SU-DHL-6 (cell line): ENCODE measurements at regions not wholly inside any gene's neighbourhood (a gene's known extent, or its start where the extent isn't known, plus 50 kb on each side); places are given as distances from the start of the nearest gene placed in this dataset.

Source experiments
- H2AFZ ChIP-seq: fragments of 200-600 bp; sonication (generic); 2 replicates; pipeline ENCODE4 v1.6.1; 2014; ENCODE audit warnings: low read depth, mild to moderate bottlenecking, moderate library complexity, mixed read lengths, antibody characterized with exemption, low read length; ENCODE audit not compliant: severe bottlenecking
- H3F3A ChIP-seq: fragments of 200-600 bp; shearing (Covaris generic); 2 replicates; pipeline ENCODE4 v1.6.0; 2016; ENCODE audit warnings: antibody characterized with exemption, mild to moderate bottlenecking; ENCODE audit not compliant: insufficient read depth
- H3K27ac ChIP-seq: fragments of 200-600 bp; sonication (generic); 2 replicates; pipeline ENCODE4 v1.5.1; 2016; ENCODE audit warnings: low read depth, mild to moderate bottlenecking, low read length, moderate library complexity, mixed read lengths
- H3K27me3 ChIP-seq: fragments of 200-600 bp; sonication (generic), shearing (Covaris generic); 2 replicates; pipeline ENCODE4 v1.6.0; 2014; ENCODE audit warnings: mild to moderate bottlenecking, low read length
- H3K36me3 ChIP-seq: fragments of 200-600 bp; sonication (generic); 2 replicates; pipeline ENCODE4 v1.6.1; 2014; ENCODE audit warnings: mild to moderate bottlenecking, low read length, mixed read lengths
- H3K4me2 ChIP-seq: fragments of 300-600, 200-600 bp; shearing (Covaris generic), sonication (generic); 2 replicates; pipeline ENCODE4 v1.6.0; 2014; ENCODE audit warnings: low read length, low read depth, mild to moderate bottlenecking; ENCODE audit not compliant: poor library complexity, severe bottlenecking
- H3K4me3 ChIP-seq: fragments of 200-600 bp; sonication (generic); 2 replicates; pipeline ENCODE4 v1.5.1; 2014; ENCODE audit warnings: antibody characterized with exemption, low read length, mild to moderate bottlenecking, mixed read lengths; ENCODE audit not compliant: insufficient read depth, poor library complexity, severe bottlenecking
- H3K79me2 ChIP-seq: fragments of 200-600 bp; sonication (generic); 2 replicates; pipeline ENCODE4 v1.6.1; 2014; ENCODE audit warnings: mild to moderate bottlenecking, low read length, moderate library complexity; ENCODE audit not compliant: insufficient read depth
- H3K9ac ChIP-seq: fragments of 200-600 bp; sonication (generic); 2 replicates; pipeline ENCODE4 v1.7.0; 2014; ENCODE audit warnings: mild to moderate bottlenecking, low read length
- H3K9me2 ChIP-seq: fragments of 200-600 bp; sonication (generic); replicated peaks from 2 replicates; pipeline ENCODE4 v1.6.1; 2014; ENCODE audit warnings: low read length; ENCODE audit not compliant: insufficient read depth
- H3K9me3 ChIP-seq: fragments of 200-600 bp; sonication (generic); 2 replicates; pipeline ENCODE4 v1.6.1; 2014; ENCODE audit warnings: low read length, mixed read lengths; ENCODE audit not compliant: insufficient read depth
- H4K20me1 ChIP-seq: fragments of 200-600 bp; sonication (generic); 2 replicates; pipeline ENCODE4 v1.6.1; 2014; ENCODE audit warnings: low read depth, mild to moderate bottlenecking, antibody characterized with exemption, low read length, moderate library complexity, mixed read lengths
- EZH2phosphoT487 ChIP-seq: fragments of 200-600 bp; sonication (generic), shearing (Covaris generic); conservative IDR thresholded peaks from 2 replicates; pipeline ENCODE4 v1.6.1; 2018; ENCODE audit warnings: mild to moderate bottlenecking, antibody characterized with exemption, low read length, moderate library complexity, mixed read lengths
- TF ChIP-seq, protein P1 (sequence below): fragments of 200-600 bp; sonication (generic); IDR thresholded peaks from one replicate; pipeline ENCODE4 v1.5.1; 2017; ENCODE audit warnings: antibody characterized with exemption, mild to moderate bottlenecking, low read length, moderate library complexity; ENCODE audit not compliant: insufficient read depth, poor library complexity, severe bottlenecking

DNA sequence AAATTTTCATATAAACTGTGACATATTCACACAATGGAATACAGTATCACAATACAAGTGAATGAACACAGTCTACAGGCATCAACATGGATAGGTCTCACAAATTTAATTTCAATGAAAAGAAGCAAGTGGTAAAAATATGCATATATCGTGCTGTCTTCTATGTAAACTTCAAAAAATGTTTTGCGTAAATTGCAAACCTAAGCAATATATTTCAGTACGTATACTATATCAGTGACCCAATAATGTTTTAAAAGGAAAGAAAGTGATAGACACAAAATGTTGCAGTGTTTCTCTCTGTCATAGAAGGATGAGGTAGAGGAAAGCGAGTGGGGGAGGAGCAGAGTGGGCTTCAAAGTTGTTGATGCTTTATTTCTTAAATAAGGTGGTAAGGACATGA is 468.4 kb upstream of the CNTN3 start:
- Histone ChIP-seq H2AFZ (no peak overlapping the region), H3F3A (no peaks in the 10 kb centered on the region), H3K4me2 (no peak overlapping the region), H4K20me1 (no peaks in the 10 kb centered on the region), H3K27me3 (no peaks in the 10 kb centered on the region), H3K36me3 (no peaks in the 10 kb centered on the region), H3K4me3 (no peak overlapping the region), H3K9me2 (no peaks in the 10 kb centered on the region), H3K79me2 (no peaks in the 10 kb centered on the region), H3K9me3 (no peaks in the 10 kb centered on the region), H3K9ac (no peak overlapping the region), H3K27ac (no peak overlapping the region)
- TF ChIP-seq, protein P1, sequence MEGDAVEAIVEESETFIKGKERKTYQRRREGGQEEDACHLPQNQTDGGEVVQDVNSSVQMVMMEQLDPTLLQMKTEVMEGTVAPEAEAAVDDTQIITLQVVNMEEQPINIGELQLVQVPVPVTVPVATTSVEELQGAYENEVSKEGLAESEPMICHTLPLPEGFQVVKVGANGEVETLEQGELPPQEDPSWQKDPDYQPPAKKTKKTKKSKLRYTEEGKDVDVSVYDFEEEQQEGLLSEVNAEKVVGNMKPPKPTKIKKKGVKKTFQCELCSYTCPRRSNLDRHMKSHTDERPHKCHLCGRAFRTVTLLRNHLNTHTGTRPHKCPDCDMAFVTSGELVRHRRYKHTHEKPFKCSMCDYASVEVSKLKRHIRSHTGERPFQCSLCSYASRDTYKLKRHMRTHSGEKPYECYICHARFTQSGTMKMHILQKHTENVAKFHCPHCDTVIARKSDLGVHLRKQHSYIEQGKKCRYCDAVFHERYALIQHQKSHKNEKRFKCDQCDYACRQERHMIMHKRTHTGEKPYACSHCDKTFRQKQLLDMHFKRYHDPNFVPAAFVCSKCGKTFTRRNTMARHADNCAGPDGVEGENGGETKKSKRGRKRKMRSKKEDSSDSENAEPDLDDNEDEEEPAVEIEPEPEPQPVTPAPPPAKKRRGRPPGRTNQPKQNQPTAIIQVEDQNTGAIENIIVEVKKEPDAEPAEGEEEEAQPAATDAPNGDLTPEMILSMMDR, result no peak
- no peak for TF ChIP-seq EZH2phosphoT487

DNA sequence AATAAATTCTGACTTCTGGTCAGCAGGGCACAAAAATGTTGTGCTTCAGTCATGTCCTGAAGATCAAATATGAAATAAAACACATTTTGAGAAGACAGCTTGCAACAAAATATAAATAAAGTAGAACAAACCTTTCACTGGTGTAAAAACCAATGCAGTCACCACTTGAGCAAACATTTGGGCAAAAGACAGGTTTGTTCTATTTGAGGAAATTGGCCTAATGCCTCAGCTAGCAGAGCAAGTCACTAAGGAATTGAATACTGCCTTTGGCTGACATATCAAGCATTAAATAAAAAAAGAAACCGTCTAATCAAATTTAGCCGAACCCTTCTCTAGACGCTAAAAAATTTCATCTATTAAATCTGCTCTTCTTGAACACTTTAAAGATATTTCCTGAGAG is 475.4 kb upstream of the CNTN3 start:
- no peaks in the 10 kb centered on the region for H3K36me3 ChIP-seq
- H2AFZ ChIP-seq, result no peak overlapping the region
- H3K27me3 ChIP-seq, result no peaks in the 10 kb centered on the region
- no peaks in the 10 kb centered on the region for H3K9me2 ChIP-seq
- H3K27ac ChIP-seq, result no peak overlapping the region
- no peaks in the 10 kb centered on the region for H3F3A ChIP-seq
- no peaks in the 10 kb centered on the region for H4K20me1 ChIP-seq
- no peaks in the 10 kb centered on the region for H3K9me3 ChIP-seq
- no peak overlapping the region for H3K4me2 ChIP-seq
- TF ChIP-seq, protein P1, result no peak
- TF ChIP-seq EZH2phosphoT487, result no peak
- H3K9ac ChIP-seq, result no peak overlapping the region
- H3K79me2 ChIP-seq, result no peaks in the 10 kb centered on the region
- H3K4me3 ChIP-seq, result no peak overlapping the region

DNA sequence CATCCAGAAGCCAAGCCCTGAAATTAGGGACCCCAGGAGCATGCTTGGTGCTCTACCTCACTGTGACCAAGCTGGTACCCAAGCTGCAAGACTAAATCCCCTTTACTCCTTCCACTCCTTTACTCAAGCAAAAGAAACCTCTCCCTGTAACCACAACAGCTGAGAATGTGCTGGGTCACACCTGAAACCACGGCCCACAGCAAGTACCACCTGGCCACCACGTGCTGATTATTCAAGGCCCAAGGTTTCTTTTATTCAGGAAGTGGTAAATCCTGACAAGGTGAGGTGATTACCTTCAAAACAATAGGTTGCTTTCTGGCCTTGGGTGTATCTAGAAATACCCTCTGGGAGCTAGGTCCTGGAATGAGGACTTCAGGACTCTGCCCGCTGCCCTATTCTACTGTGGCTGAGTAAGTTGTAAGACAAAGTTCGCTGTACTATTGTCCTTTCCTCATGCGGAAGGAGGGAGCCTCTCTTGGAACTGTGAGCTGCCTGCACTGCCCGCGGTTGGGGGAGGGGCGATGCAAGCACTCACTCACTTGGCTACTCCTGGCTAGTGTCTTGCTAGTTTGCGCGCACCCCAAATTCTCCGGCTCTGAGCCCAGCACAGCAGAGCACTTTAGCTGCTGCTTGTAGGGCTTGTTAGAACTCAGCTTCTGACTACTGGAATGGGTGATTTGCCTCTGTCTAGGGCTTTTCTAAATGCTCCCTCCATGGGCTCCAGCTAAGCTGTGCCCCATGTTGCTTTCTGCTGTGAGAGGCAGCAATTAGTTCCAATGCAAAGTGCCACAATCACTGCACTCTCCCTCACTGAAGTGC is 487.1 kb upstream of the CNTN3 start:
- TF ChIP-seq, protein P1, result no peak
- no peak for TF ChIP-seq EZH2phosphoT487
- no peak overlapping the region for H2AFZ ChIP-seq
- no peaks in the 10 kb centered on the region for H3K9me3 ChIP-seq
- H3K4me3 ChIP-seq, result no peak overlapping the region
- no peak overlapping the region for H3K4me2 ChIP-seq
- no peaks in the 10 kb centered on the region for H3F3A ChIP-seq
- H4K20me1 ChIP-seq, result no peaks in the 10 kb centered on the region
- no peak overlapping the region for H3K9ac ChIP-seq
- no peaks in the 10 kb centered on the region for H3K9me2 ChIP-seq
- no peaks in the 10 kb centered on the region for H3K79me2 ChIP-seq
- H3K27me3 ChIP-seq, result no peaks in the 10 kb centered on the region
- H3K36me3 ChIP-seq, result no peaks in the 10 kb centered on the region
- no peak overlapping the region for H3K27ac ChIP-seq
